ENCODE measurements at regions not wholly inside any gene's neighbourhood (a gene's known extent, or its start where the extent isn't known, plus 50 kb on each side); places are given as distances from the start of the nearest gene placed in this dataset.

DNA sequence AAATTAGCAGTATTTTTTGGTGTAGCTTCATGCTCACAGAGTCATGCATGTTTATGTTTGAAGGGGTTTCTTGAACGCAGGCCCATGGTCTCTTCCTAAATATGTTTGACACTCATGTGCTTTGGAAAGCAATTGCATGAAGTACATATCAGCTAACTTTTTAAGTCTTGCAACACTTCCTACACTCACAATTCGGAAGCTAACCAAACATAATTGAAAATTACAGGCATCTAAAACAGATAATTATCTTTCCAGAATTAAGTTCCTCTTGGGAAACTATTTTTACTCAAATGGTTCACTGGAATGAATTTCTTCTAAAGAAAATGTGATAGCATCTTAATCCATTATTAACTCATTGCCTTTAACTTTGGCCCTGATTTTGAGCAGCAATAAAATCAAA is 438.9 kb downstream of the RAP2B start:
- Mint-ChIP-seq H3K27me3 (ENCODE audit: low read depth) (no peaks in the 10 kb centered on the region), H3K4me3 (no peak overlapping the region), H3K36me3 (no peaks in the 10 kb centered on the region), H3K27ac (no peak overlapping the region), H3K4me1 (peaks cover 4% of the 10 kb centered on the region), H3K9me3 (no peaks in the 10 kb centered on the region)
- TF ChIP-seq, protein P1, sequence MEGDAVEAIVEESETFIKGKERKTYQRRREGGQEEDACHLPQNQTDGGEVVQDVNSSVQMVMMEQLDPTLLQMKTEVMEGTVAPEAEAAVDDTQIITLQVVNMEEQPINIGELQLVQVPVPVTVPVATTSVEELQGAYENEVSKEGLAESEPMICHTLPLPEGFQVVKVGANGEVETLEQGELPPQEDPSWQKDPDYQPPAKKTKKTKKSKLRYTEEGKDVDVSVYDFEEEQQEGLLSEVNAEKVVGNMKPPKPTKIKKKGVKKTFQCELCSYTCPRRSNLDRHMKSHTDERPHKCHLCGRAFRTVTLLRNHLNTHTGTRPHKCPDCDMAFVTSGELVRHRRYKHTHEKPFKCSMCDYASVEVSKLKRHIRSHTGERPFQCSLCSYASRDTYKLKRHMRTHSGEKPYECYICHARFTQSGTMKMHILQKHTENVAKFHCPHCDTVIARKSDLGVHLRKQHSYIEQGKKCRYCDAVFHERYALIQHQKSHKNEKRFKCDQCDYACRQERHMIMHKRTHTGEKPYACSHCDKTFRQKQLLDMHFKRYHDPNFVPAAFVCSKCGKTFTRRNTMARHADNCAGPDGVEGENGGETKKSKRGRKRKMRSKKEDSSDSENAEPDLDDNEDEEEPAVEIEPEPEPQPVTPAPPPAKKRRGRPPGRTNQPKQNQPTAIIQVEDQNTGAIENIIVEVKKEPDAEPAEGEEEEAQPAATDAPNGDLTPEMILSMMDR (IDR thresholded peaks at IDR 0.05; ENCODE audit: unreplicated experiment), result no peak
- no peak for DNase-seq (ENCODE audit: low spot score in 2 of 2, unreplicated experiment in 2 of 2)

DNA sequence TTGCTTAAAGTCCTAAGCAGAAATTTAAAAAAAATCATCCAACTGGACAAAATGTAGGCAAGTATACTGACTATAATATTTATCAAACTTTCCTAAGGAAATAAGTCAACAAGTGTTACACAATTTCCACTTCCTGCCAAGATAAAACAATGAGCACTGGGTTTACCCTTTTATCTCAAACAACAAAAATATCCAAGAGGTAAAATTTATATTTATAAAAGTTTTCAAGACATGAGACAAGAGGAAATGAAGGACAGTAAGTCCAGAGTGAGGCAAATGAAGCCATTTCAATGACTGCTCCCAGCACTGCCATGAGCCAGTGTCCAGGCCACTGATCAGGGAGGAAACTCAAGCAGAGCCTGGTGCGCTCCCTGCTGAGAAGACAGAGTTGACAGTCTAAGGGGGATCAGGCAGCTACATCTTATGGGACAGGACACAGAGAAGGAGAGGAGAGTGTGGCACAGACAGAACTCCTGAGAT is 439.4 kb downstream of the RAP2B start:
- H3K27me3 Mint-ChIP-seq (ENCODE audit: low read depth), result no peaks in the 10 kb centered on the region
- H3K4me3 Mint-ChIP-seq, result no peak overlapping the region
- TF ChIP-seq, protein P1 (IDR thresholded peaks at IDR 0.05; ENCODE audit: unreplicated experiment), result no peak
- no peak for DNase-seq (ENCODE audit: low spot score in 2 of 2, unreplicated experiment in 2 of 2)
- no peaks in the 10 kb centered on the region for H3K36me3 Mint-ChIP-seq
- peak overlapping the region; percentile 11 for H3K27ac Mint-ChIP-seq
- peaks cover 4% of the 10 kb centered on the region for H3K4me1 Mint-ChIP-seq
- no peaks in the 10 kb centered on the region for H3K9me3 Mint-ChIP-seq

DNA sequence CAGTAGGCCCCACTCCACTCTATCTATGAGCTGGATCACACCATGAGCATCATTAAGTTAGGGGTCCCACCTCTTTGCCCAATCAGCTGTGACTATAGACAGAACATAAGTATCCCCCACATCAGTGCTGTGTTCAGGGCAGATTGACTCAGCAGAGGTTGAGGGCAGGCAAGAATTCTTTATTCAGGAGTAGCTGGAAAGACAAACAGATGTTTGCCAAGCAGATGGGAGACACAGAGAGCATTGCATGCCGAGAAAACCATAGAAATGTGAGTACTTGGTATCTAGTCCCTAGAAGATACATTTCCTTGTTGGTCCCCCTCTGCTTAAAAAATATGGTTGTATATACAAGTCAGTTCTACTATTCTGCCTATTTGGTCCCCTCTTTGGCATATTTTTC is 440.8 kb downstream of the RAP2B start:
- Mint-ChIP-seq H3K27ac (no peak overlapping the region), H3K27me3 (ENCODE audit: low read depth) (no peaks in the 10 kb centered on the region), H3K4me1 (peaks cover 4% of the 10 kb centered on the region), H3K36me3 (no peaks in the 10 kb centered on the region), H3K4me3 (no peak overlapping the region), H3K9me3 (no peaks in the 10 kb centered on the region)
- TF ChIP-seq, protein P1 (IDR thresholded peaks at IDR 0.05; ENCODE audit: unreplicated experiment), result no peak
- DNase-seq (ENCODE audit: low spot score in 2 of 2, unreplicated experiment in 2 of 2), result no peak

DNA sequence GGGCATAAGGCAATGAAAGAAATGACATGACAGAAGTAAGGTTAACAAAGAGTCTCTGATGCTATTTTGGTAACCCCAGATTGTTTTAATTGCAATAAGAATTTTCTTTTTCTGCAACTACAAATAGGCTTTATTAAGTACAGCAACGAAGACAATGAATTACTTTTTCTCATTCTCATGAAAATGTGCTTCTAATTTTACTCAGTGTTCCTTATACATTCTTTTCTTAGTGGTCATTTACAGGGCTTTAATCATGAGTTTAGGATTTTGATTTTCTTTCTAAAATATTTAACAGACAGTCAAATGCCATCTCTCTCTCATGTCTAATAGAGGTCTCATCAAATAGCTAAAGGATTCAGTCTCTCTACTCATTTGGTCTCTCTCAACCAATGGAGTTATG is 452.1 kb downstream of the RAP2B start:
- Mint-ChIP-seq H3K9me3 (no peaks in the 10 kb centered on the region), H3K27me3 (ENCODE audit: low read depth) (no peaks in the 10 kb centered on the region), H3K27ac (no peak overlapping the region), H3K4me1 (peaks cover 15% of the 10 kb centered on the region), H3K36me3 (no peaks in the 10 kb centered on the region), H3K4me3 (no peak overlapping the region)
- no peak for DNase-seq (ENCODE audit: low spot score in 2 of 2, unreplicated experiment in 2 of 2)
- TF ChIP-seq, protein P1 (IDR thresholded peaks at IDR 0.05; ENCODE audit: unreplicated experiment), result no peak

DNA sequence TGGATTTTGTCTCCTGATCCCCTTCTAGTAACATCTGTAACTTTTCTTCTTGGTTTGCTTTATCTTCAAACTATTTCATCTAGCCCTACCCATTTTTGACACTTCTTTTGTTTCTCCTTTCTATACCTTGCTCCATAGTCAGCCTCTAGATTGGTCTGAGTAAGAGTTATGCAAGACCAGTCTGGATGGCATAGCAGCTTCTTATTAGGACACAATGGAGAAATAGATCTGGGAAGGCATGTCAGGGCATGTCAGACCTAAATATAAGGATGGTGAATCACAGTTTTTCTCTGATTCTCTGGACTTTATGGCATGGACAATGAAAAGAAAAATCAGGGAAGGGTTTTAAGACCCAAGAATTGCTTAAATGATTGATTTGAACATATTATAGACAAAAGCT is 452.5 kb downstream of the RAP2B start:
- Mint-ChIP-seq H3K36me3 (no peaks in the 10 kb centered on the region), H3K27ac (no peak overlapping the region), H3K27me3 (ENCODE audit: low read depth) (no peaks in the 10 kb centered on the region), H3K4me1 (peaks cover 15% of the 10 kb centered on the region), H3K9me3 (no peaks in the 10 kb centered on the region), H3K4me3 (no peak overlapping the region)
- TF ChIP-seq, protein P1 (IDR thresholded peaks at IDR 0.05; ENCODE audit: unreplicated experiment), result no peak
- no peak for DNase-seq (ENCODE audit: low spot score in 2 of 2, unreplicated experiment in 2 of 2)

DNA sequence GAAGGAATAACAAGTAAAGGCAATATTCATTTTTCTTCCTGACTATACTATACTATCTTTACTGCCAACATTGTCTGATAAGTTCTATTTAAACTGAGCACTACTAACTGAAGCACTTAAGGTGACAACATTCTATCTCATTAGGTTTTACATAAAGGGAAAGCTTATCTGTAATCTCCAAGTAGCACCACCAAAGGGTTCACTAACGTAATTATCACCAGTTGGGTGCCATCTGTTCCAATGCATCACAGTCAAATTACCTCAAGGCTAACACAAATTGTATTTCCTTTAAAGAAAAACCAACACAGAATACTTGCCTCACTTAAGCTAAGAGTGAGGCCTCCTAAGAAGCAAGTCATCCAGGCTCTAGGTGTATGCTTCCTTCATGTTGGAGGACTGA is 453.8 kb downstream of the RAP2B start:
- peaks cover 15% of the 10 kb centered on the region for H3K4me1 Mint-ChIP-seq
- H3K9me3 Mint-ChIP-seq, result peaks cover 6% of the 10 kb centered on the region
- H3K27me3 Mint-ChIP-seq (ENCODE audit: low read depth), result no peaks in the 10 kb centered on the region
- no peak overlapping the region for H3K27ac Mint-ChIP-seq
- H3K4me3 Mint-ChIP-seq, result no peak overlapping the region
- DNase-seq (ENCODE audit: low spot score in 2 of 2, unreplicated experiment in 2 of 2), result no peak
- no peaks in the 10 kb centered on the region for H3K36me3 Mint-ChIP-seq
- TF ChIP-seq, protein P1 (IDR thresholded peaks at IDR 0.05; ENCODE audit: unreplicated experiment), result no peak
